HG02678 (cell line): ENCODE measurements at regions not wholly inside any gene's neighbourhood (a gene's known extent, or its start where the extent isn't known, plus 50 kb on each side); places are given as distances from the start of the nearest gene placed in this dataset.
"Not testable (repeated sequence)": the region's sequence is repeated elsewhere in the genome, so short reads cannot be mapped to it uniquely, and the experiment has no call there.

Source experiments
- ATAC-seq: cut with Tn5 transposase; IDR thresholded peaks from one replicate; pipeline ENCODE4 v1.9.1; 2021; ENCODE audit warnings: mild to moderate bottlenecking, moderate library complexity; ENCODE audit not compliant: unreplicated experiment

DNA sequence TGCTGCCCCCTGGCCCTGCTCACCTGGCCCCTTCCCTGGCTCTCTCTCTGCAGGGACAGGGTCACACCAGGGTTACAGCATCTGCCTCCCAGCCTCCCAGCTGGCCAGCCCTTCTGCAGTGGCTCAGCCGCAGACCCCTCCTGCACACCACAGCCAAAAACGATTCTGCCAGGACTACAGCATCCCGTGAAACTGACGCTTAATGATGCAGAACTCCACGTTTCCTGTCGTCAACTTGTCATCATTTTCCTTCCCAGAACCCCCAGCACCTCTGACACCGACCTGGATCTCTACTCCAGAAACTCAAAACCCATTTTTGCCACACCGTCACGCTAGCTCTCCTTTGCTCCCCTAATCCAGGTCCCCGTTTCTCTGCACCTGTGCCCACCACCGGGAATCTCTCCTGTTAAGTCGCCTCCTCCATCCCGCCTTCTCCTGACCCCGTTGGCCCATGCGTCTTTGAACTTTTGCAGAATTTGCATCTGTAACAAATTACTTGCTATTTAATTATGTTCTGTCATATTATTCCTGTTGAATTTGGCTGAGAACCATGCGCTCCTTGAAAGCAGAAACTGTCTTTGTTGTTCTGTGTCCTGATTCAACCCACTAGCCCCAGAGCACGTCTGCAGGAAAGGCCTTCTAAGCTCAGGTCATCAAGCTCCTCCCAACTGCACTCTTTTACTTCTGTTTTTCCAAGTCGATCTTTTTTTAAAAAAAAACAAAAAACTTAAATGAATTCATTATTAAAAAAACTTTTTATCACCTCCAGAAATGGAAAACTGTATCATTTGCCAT lies 173.2 kb upstream of the COPS8 start:
- ATAC-seq = no peak

GRCh38 chr2:236915186-236915585 lies 170.5 kb upstream of the COPS8 start:
- no peak for ATAC-seq

DNA sequence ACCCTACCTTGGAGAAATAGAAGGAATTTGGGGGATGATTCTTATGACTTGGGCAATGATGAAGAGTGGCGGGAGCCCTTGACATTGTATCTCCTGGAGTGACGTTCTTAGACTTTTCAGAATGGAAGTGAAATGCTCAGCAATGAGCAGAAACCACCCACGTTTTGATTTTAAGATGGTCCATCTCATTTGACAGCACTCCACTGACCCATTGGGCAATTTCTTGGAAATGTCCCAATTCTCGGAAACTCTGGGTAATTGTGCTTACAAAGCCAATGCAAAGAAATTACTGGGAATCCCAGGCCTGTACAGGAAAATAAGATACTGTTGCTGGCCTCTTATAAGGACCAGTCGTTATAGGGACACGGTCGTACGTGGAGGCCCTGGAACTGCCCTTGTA lies 170.0 kb upstream of the COPS8 start:
- no peak for ATAC-seq

GRCh38 chr2:236916181-236916580 lies 169.5 kb upstream of the COPS8 start:
- ATAC-seq = no peak

DNA sequence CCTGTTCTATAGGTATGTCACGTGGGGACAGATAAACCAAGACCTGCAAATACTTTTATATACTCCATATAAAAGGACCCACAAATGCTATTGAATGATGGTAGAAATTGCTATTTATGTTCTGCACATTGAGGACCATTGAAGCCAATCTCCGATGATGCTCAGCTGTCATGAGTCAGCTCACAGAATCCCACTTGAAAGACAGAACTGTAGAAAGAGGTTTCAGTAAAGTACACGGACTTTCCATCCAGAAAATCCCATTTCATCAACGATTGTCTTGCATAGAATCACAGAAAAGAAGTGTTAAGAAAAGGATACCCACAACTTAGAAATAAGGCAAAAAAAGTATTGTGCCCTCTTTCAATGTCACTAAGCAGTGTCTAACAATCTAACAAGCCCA lies 169.0 kb upstream of the COPS8 start:
- no peak for ATAC-seq

- no peak for ATAC-seq
Observed at GRCh38 chr2:236917164-236917563, 168.5 kb upstream of the COPS8 start.

DNA sequence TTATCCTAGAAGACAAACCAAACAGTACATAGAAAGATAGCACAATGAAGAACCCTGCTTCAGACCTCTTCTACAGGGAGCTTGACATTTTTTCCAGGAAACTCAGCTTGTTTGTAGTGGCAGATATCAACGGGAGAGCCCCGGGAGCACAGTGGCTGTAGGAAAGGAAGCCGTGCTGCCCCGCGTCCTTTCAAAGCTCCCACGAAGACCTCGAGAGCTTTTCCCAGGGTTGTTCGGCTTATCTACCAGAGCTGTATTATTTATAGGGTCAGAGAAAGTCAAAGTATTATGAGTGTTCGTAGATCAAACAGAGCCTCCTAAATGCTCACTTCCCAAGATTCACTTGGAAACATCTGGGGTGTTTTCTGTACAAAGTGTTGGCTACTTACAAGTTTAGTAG lies 167.1 kb upstream of the COPS8 start:
- no peak for ATAC-seq

DNA sequence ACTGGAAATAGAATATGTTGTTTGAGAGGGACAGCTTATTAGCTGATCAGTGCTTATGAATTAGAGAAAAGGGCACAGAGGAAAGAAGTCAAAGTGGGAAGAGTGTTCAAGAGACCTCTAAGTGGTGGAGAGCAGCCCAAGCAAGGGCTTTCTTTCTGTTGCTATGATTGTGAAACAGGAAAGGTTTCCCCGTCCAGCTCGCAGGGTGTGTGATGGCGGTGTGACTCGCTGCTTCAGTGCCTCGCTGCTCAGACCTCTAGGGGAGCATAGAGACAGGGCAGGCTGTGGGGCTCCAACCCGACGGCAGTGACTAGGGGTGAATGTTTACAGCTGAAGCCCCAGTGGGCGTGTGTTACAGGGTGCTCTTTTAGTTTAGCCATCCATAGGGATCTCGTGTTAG lies 166.5 kb upstream of the COPS8 start:
- no peak for ATAC-seq

- not testable (repeated sequence) for ATAC-seq
Observed at GRCh38 chr2:236919801-236920379, 165.8 kb upstream of the COPS8 start.

- no peak for ATAC-seq
Observed at GRCh38 chr2:236922061-236922460, 163.6 kb upstream of the COPS8 start.

DNA sequence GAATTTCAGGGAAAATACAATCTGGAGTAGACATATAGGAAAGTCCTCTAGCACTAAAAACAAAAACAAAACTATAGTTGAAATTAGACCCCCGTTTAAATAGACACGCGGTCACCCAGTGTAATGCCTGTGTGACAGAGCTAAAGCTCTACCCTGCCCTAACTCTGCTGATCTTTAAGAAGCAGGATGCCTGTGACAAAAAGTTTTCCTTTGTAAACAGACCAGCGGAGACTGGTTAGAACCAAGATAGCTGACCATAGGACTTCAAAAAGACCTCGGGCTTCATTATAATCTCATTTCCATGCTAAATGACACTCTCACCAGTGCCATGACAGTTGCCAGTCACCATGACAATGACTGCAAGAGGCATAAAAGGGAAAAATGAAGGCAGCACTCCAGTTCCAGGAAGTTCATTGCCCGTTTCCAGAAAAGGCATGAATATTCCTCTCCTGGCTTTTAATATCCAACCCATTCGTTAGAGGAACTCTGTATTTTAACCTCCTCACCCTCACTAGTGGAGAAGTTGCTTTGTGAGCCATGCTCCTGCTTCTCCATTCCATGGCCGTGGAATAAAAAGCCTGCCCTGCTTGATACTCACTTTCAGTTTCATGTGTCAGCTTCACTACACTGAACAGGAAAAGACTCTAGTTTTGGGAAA lies 157.2 kb upstream of the COPS8 start:
- ATAC-seq = no peak

DNA sequence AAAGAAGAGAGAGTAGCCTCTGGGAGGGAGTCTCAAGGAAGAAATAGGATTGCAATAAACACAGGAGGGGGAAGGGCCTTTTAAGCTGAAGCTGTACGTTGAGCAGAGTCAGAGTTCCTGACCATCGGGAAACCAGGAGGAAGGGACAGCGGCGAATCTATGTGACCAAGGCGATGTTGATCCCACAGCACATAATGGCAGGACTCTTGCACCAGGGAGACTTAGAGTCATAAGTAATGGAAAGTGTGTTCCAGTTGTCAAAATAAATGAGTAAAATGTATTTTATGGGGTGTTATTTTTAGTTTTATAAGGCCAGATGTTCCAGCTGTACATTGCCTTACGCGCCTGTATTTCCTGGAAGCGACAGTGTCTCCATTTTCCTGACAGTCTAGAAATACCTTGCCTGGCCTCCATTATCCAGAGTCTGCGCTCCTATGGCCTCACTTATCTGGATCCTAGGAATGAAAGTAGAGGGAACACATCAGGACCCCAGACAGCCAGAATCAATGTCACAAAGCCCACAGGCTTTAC lies 152.8 kb upstream of the COPS8 start:
- no peak for ATAC-seq

GRCh38 chr2:236934166-236934565 lies 151.5 kb upstream of the COPS8 start:
- no peak for ATAC-seq

DNA sequence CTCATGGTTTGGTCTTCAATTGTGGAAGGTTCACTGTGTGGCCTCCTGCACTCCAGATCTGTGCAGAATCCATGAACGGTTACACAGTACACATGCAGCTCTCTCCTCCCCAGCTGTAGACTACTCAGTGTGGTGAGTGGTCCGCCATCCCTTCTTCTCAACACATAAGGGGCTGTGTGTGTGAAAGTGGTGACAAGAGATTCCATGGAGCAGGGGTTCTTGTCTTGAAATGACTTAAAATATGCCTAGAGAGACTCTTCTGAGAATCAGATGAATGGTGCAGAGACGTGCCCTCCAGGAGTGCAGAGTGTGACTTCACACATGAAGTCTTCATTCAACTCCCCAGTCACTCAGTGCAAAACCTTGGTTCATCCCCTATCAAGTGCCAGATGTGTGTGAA lies 151.0 kb upstream of the COPS8 start:
- no peak for ATAC-seq

DNA sequence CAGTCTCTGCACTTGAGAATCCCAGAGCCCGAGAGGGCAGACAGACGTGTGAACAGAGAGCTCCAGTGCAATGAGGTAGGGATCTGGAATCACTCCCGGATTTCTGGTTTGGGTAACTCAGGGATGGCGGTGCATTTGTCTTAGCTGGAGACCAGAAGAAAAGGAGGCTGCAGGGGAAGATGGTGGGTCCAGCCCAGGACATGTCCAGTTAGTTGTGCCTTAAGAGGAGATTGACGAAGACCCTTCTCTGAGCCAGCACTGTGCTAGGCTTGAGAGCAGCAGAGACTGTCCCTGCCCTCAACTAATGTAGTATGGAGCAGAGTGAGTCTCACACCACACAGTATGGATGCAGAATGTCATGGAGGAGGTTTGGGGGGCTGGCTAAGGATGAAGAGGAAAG lies 150.6 kb upstream of the COPS8 start:
- ATAC-seq = no peak

GRCh38 chr2:236935631-236936445 lies 149.9 kb upstream of the COPS8 start:
- no peak for ATAC-seq

DNA sequence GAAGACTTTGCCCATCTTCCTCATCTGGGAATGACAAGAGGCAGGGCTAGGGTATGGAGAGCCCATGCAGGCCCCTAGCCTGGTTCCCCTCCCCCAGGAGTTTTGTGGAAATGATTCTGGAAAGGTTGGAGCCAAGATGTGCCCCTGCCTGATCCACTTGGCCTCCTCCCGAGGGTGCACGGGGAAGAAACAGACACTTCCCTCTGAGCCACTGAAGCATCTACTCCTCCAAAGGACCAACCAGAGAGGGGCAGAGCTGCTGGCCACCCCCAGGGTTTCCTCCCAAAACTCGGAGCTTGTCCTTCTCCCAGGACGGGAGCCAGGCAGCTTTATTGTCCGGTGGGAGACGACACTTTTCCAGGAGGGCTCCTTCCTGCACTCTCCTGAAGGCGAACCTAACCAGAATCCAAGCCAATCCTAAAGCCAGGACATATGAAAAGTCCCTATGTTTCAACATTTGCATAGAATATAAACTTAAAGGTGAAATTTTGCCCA lies 149.2 kb upstream of the COPS8 start:
- ATAC-seq = no peak

DNA sequence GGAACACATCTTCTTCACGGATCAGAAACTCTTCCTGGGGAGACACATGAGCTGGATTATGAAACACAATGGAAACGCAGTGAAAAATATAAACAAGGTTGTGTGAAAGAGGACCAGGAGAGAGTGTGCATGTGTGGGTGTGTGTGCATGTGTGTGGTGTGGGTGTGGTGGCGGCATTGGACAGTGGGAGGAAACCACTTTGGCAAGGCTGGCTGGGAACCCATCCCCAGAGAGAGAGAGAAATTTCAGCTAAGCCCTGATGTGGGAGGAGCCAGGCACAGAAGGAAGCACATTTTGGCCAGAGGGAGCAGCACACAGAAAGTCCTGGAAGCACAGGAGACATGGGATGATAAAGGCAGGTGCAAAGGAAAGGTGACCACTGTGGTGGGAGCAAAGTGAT lies 147.6 kb upstream of the COPS8 start:
- no peak for ATAC-seq

GRCh38 chr2:236939271-236939670 lies 146.4 kb upstream of the COPS8 start:
- no peak for ATAC-seq

- no peak for ATAC-seq
Observed at GRCh38 chr2:236939721-236940231, 145.9 kb upstream of the COPS8 start.

DNA sequence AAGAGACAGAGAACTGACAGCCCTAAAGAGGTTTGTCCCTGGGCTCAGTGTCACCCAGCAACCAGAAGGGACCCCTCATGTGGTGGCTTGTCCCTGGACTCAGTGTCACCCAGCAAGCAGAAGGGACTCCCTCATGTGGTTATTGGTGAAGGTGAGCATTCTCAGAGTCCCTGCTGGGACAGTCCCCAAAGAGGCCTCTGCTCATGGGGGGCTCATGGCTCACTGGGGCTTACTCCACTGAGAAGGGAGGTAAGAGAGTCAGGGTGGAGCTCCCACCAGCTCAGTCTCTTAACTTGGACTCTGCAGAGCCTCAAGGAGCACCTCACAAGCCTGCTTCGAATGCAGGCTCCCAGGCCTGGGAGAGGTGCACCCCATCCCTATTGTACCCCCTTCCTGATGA lies 145.2 kb upstream of the COPS8 start:
- no peak for ATAC-seq
